CD4-positive, alpha-beta T cell (primary cell): ENCODE measurements at regions not wholly inside any gene's neighbourhood (a gene's known extent, or its start where the extent isn't known, plus 50 kb on each side); places are given as distances from the start of the nearest gene placed in this dataset.

Source experiments
- ATAC-seq: fragments of 200-7000 bp; cut with Tn5 transposase; one replicate; pipeline ENCODE4 v1.10.0; 2022; ENCODE audit warnings: mild to moderate bottlenecking; ENCODE audit not compliant: poor library complexity
- CTCF ChIA-PET: fragments of 350-600 bp; sonication (Branson Sonifier 250); formaldehyde crosslinking; loops from one replicate; lab custom pipeline; 2021; ENCODE audit warnings: antibody characterized with exemption, inconsistent platforms; lab: Charles Lee
- POLR2A ChIA-PET: fragments of 350-600 bp; sonication (Branson Sonifier 250); formaldehyde crosslinking; loops from one replicate; lab custom pipeline; 2021; ENCODE audit warnings: antibody characterized with exemption, inconsistent platforms; lab: Charles Lee
- DNase-seq, 14 experiments: peaks; one replicate each; pipeline ENCODE4 v3.0.0-alpha.2; 2013 to 2020; ENCODE audit warnings: mixed read lengths in 2 of 14
- H3K27ac ChIP-seq, 2 donors: one replicate each; pipeline versions ENCODE4 v1.5.1 to v1.7.0; 2013; ENCODE audit warnings: low read length in 2 of 2, low read depth in 1 of 2, mild to moderate bottlenecking in 1 of 2
- H3K27me3 ChIP-seq, 2 experiments: 1 replicate in 1 of 2; 2 replicates in 1 of 2; pipeline versions ENCODE4 v1.6.1 to v1.7.0; 2013; ENCODE audit warnings: low read length in 2 of 2, control low read depth in 1 of 2, mild to moderate bottlenecking in 1 of 2, moderate library complexity in 1 of 2; ENCODE audit not compliant: insufficient read depth in 2 of 2, control insufficient read depth in 1 of 2
- H3K36me3 ChIP-seq: one replicate; pipeline ENCODE4 v1.6.1; 2013; ENCODE audit warnings: low read length, control low read depth; ENCODE audit not compliant: insufficient read depth
- H3K4me1 ChIP-seq: one replicate; pipeline ENCODE4 v1.6.1; 2013; ENCODE audit warnings: low read length, control low read depth; ENCODE audit not compliant: insufficient read depth
- H3K4me3 ChIP-seq: one replicate; pipeline ENCODE4 v1.5.1; 2013; ENCODE audit warnings: mild to moderate bottlenecking, low read length, moderate library complexity
- H3K9me3 ChIP-seq, 2 experiments: 1 replicate in 1 of 2; 2 replicates in 1 of 2; pipeline versions ENCODE4 v1.6.1 to v1.7.0; 2013; ENCODE audit warnings: low read length in 2 of 2, mild to moderate bottlenecking in 2 of 2, control low read depth in 1 of 2, moderate library complexity in 1 of 2; ENCODE audit not compliant: control insufficient read depth in 1 of 2, insufficient read depth in 1 of 2
- H3K27ac Mint-ChIP-seq: one replicate; pipeline ENCODE4 v1.8.0; 2020; ENCODE audit warnings: mixed read lengths
- H3K27me3 Mint-ChIP-seq: one replicate; pipeline ENCODE4 v1.8.0; 2021; ENCODE audit warnings: mixed read lengths
- H3K36me3 Mint-ChIP-seq: one replicate; pipeline ENCODE4 v1.8.0; 2021; ENCODE audit warnings: low read depth, mixed read lengths
- H3K4me1 Mint-ChIP-seq: one replicate; pipeline ENCODE4 v1.8.0; 2021; ENCODE audit warnings: low read depth, mixed read lengths
- H3K4me3 Mint-ChIP-seq: one replicate; pipeline ENCODE4 v1.8.0; 2020; ENCODE audit warnings: mild to moderate bottlenecking, mixed read lengths
- H3K9me3 Mint-ChIP-seq: one replicate; pipeline ENCODE4 v1.8.0; 2020; ENCODE audit warnings: mixed read lengths
- intact Hi-C, 2 experiments: fragments of 100-400 bp; cut with DNase I in 1 of 2; cut with micrococcal nuclease in 1 of 2; formaldehyde crosslinking; loops; one replicate each; pipeline versions ENCODE4 v1.15.1 to v1.9.0; 2023 to 2025; cut with DNase I, micrococcal nuclease
- TF ChIP-seq, protein P1 (sequence below): fragments of 200-600 bp; IDR thresholded peaks from one replicate; pipeline ENCODE4 v1.8.0; 2022; ENCODE audit warnings: antibody characterized with exemption, mild to moderate bottlenecking

GRCh38 chr16:74168445-74168844 lies 128.2 kb upstream of the PSMD7 start:
- Histone ChIP-seq H3K27ac (no peak overlapping the region), H3K9me3 (no peaks in the 10 kb centered on the region), H3K36me3 (no peaks in the 10 kb centered on the region), H3K4me3 (no peak overlapping the region), H3K4me1 (no peaks in the 10 kb centered on the region), H3K27me3 (no peaks in the 10 kb centered on the region)
- H3K27ac Mint-ChIP-seq, result no peak overlapping the region
- peaks cover 2% of the 10 kb centered on the region for H3K9me3 Mint-ChIP-seq
- H3K4me1 Mint-ChIP-seq, result no peaks in the 10 kb centered on the region
- H3K36me3 Mint-ChIP-seq, result no peaks in the 10 kb centered on the region
- ChIA-PET CTCF (no interaction called here), POLR2A (no interaction called here)
- H3K4me3 Mint-ChIP-seq, result no peak overlapping the region
- no peak for ATAC-seq
- DNase-seq, result no peak
- TF ChIP-seq, protein P1, sequence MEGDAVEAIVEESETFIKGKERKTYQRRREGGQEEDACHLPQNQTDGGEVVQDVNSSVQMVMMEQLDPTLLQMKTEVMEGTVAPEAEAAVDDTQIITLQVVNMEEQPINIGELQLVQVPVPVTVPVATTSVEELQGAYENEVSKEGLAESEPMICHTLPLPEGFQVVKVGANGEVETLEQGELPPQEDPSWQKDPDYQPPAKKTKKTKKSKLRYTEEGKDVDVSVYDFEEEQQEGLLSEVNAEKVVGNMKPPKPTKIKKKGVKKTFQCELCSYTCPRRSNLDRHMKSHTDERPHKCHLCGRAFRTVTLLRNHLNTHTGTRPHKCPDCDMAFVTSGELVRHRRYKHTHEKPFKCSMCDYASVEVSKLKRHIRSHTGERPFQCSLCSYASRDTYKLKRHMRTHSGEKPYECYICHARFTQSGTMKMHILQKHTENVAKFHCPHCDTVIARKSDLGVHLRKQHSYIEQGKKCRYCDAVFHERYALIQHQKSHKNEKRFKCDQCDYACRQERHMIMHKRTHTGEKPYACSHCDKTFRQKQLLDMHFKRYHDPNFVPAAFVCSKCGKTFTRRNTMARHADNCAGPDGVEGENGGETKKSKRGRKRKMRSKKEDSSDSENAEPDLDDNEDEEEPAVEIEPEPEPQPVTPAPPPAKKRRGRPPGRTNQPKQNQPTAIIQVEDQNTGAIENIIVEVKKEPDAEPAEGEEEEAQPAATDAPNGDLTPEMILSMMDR, result no peak
- intact Hi-C loops, result no loop called here
- H3K27me3 Mint-ChIP-seq, result no peaks in the 10 kb centered on the region

DNA sequence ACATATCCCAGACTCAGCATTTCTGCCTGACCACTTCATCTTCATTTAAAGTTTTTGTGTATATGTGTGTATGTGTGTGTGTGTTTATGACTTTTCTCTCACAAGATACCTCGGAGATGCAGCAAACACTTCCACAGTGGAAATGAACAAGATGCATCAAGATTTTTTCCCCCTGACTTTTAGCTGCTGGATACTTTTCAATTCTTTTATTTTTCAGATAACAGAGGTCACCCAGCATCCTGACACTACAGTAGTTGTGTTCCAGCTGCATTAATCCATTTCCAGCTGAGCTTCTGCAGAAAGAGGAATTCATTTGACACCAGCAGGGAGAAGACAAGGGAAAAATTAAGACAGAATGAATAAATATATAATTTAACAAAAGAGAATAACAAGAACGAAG lies 130.2 kb upstream of the PSMD7 start:
- intact Hi-C loops, result no loop called here
- TF ChIP-seq, protein P1, result no peak
- H3K9me3 Mint-ChIP-seq, result peaks cover 5% of the 10 kb centered on the region
- ChIA-PET POLR2A (no interaction called here), CTCF (no interaction called here)
- H3K36me3 Mint-ChIP-seq, result no peaks in the 10 kb centered on the region
- Histone ChIP-seq H3K27me3 (no peaks in the 10 kb centered on the region), H3K36me3 (no peaks in the 10 kb centered on the region), H3K4me3 (no peak overlapping the region), H3K9me3 (no peaks in the 10 kb centered on the region), H3K4me1 (no peaks in the 10 kb centered on the region), H3K27ac (no peak overlapping the region)
- ATAC-seq, result no peak
- no peak for DNase-seq
- H3K27me3 Mint-ChIP-seq, result no peaks in the 10 kb centered on the region
- no peaks in the 10 kb centered on the region for H3K4me1 Mint-ChIP-seq
- no peak overlapping the region for H3K27ac Mint-ChIP-seq
- H3K4me3 Mint-ChIP-seq, result no peak overlapping the region

DNA sequence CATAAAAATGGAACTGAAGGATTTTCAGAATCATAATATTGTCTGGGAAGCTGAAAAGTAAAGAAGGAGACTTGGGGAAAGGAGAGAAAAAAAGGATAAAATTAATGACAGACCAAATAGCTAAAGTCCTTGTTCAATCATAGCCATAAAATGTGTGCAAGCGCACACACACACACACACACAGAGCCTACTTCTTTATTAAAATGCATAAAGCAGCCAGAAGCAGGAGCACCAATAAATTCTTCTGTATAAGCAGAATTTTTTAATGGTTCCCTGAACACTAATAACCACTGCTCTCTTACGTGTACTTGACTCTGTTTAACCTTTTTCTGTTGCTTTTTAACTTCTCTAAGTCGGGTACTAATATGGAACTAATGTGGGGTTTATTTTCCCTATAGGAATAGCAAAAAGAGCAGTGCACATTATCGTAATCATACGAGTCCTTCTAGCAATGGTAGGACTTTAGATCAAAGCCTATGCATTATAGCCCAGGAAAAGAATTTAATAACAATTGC lies 131.0 kb upstream of the PSMD7 start:
- H3K27ac Mint-ChIP-seq, result no peak overlapping the region
- TF ChIP-seq, protein P1, result no peak

More for the DNA sequence above, 131.0 kb upstream of the PSMD7 start:
- H3K4me1 ChIP-seq, result no peaks in the 10 kb centered on the region
- H3K4me3 Mint-ChIP-seq, result no peak overlapping the region
- no peak overlapping the region for H3K27ac ChIP-seq
- H3K9me3 ChIP-seq, result no peaks in the 10 kb centered on the region
- no peaks in the 10 kb centered on the region for H3K4me1 Mint-ChIP-seq
- no peaks in the 10 kb centered on the region for H3K27me3 ChIP-seq
- no peaks in the 10 kb centered on the region for H3K36me3 Mint-ChIP-seq
- ChIA-PET CTCF (no interaction called here), POLR2A (no interaction called here)
- no peak for DNase-seq
- H3K27me3 Mint-ChIP-seq, result no peaks in the 10 kb centered on the region
- ATAC-seq, result no peak
- no peak overlapping the region for H3K4me3 ChIP-seq
- H3K36me3 ChIP-seq, result no peaks in the 10 kb centered on the region
- intact Hi-C loops, result no loop called here
- peaks cover 9% of the 10 kb centered on the region for H3K9me3 Mint-ChIP-seq
